GM19395 (cell line): ENCODE measurements at regions not wholly inside any gene's neighbourhood (a gene's known extent, or its start where the extent isn't known, plus 50 kb on each side); places are given as distances from the start of the nearest gene placed in this dataset.

ENCODE experiments used
- ATAC-seq: cut with Tn5 transposase; IDR thresholded peaks from one replicate; pipeline ENCODE4 v1.9.1; 2021; ENCODE audit warnings: mild to moderate bottlenecking, moderate library complexity; ENCODE audit not compliant: unreplicated experiment

DNA sequence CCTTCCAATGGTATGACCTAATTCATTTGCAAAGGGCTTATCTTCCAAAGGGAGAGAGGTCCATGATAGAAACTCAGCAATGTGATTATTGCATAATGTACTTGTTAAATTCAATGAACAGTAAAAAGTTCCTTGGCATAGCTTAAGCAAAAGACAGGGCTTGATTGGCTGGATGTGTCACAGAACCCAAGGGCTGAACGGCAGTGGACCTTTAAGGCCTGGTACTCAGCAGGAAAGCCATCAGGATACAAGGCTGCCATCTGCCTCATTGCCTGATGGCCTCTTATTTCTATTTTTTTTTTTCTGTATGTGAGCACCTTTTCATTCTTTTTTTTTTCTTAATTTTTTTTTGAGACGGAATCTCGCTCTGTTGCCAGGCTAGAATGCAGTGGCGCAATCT is 208.9 kb upstream of the WSCD1 start:
- no peak for ATAC-seq

DNA sequence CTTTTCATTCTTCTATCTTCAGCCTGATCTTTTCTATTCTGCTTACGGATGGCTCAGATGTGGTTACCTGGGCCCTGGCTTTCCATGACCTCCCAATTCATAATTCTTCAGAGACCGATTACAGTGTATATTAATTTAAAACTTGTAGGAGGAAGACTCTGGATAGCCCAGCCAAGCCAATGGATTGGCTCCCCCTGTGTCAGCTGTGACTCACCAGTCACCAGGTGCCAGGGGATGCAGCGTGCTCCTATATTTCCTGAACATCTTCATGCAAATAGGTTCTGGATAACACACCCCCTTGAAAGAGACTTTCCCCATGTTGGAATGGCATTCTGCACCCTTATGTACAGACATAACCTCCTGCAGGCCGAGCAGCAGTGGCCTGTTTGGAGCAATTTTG is 208.3 kb upstream of the WSCD1 start:
- no peak for ATAC-seq

- ATAC-seq, result no peak
Measured at GRCh38 chr17:5862395-5862794, 207.8 kb upstream of the WSCD1 start.

- ATAC-seq, result no peak
Measured at GRCh38 chr17:5864741-5865657, 205.2 kb upstream of the WSCD1 start.

DNA sequence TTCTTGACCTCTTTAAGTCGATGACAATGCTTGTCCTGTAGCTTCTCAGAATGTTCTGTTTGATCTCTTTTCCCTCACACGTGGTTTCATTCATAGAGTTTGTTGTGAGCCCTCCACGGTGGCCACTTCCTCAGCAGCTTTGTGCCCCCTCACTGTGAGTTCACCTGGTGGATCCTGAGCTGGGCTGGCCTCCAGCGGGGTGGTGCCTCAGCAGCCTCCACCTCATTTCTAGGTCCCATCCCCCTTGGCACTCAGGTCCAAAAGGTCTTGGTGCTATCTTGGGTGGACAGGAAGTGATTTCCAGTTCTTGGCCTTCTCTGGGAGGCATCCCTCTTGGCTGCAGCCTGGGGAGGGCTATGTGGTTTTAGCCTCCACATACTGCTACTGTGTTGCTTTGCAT is 203.2 kb upstream of the WSCD1 start:
- ATAC-seq, result no peak

DNA sequence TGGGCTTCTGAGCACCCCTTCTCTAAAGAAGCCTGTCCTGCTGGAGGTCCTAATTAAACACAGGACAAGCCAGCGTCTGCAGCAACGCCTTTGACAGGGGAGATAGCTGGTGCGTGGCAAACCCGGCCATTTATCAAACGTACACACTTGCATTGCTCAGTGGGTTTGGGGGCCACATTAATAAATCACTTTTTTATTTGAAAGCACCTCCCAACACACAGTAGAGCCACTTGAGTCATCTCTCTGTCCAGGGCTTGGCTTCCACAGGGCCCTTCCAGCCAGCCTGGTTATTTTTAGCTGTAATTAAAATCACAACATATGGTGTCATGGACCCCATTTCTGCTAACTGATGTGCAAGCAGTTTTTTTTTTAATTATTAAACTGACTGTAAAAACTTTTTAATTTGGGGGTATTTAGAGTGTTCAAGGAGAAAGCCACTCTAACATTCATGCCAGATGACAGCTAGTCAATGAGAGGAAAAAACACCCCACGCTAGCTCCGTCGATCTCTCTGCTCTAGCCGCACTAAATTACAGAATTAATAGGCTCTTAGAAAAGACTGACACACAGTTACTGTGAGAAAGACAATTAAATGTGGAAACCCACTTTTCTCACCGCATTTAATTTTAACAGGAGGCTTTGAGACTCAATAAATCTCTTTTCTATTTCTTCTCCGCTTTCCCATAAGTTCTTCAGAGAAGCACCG is 201.0 kb upstream of the WSCD1 start:
- no peak for ATAC-seq

DNA sequence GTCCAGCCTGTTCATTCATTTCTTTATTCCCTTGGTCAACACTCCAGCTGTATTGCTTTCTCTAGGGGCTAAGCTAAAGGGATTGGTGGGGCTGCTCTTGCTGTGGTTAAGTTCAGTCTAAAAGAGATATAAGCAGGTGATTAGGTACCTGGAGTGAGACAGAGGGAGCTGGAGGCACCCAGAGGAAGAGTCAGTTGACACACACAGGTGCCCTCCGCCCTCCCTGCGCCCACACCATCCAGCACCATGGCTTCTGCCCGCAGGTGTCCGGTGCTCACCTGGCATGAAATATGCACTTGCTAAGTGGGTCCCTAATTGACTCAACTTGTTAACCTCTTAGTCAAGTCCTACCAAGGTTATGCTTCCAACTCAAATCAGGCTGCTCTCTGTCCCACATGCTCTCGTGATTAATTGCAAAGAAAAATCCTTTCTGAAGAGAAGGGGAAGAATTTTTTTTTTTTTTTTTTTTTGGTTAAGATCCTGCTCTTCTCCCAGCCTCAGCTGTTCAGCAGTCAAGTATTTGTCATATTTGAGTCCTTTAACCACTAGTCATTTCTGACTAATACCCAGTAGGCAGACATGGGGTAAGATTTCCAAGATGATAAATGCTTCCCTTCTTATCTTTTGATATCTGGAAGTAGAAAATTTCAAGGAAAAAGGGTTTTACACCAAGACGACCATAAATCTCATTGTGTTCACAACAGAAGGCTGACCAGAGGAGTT is 199.8 kb upstream of the WSCD1 start:
- ATAC-seq, result no peak

- no peak for ATAC-seq
Measured at GRCh38 chr17:5871666-5872065, 198.5 kb upstream of the WSCD1 start.

- no peak for ATAC-seq
Measured at GRCh38 chr17:5872831-5873230, 197.3 kb upstream of the WSCD1 start.

DNA sequence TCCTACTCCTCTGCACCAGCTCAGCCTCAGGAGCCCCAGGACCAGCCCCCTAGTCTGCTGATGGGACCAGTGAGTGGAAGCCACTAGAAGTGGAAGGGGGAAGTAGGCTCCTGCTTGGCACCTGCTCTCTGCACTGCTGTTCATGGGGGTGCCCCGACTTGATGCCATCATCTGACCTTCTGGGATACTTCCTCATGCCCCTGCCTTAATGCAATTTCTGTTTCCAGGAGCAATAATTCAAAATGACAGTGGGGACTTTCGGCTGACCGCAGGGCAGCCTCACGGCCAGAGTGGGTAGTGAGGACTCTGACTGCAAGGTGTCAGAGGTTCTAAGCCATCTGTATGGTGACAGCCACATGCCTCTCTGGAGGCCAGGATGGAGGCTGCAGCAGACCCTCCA is 196.4 kb upstream of the WSCD1 start:
- no peak for ATAC-seq

DNA sequence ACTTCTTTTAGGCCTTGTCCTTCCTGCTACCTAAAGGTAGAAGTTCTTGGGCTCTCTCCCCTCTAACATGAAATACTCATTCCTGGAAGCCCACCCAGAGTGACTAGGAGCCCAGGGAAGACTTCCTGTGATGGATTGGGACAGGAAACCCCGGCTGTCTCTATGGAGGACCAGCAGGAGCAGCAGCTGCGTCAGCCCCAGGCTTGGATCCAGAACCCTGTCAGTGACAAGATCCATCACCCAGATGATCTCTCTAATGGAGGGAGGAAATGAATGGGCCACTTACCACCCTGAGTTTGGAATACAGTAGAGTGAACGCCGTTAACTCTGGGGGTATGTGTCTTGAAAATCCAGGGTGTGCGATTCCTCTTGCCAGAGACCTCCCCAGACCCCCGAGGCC is 195.7 kb upstream of the WSCD1 start:
- ATAC-seq, result no peak

- ATAC-seq, result no peak
Measured at GRCh38 chr17:5877366-5877765, 192.8 kb upstream of the WSCD1 start.

DNA sequence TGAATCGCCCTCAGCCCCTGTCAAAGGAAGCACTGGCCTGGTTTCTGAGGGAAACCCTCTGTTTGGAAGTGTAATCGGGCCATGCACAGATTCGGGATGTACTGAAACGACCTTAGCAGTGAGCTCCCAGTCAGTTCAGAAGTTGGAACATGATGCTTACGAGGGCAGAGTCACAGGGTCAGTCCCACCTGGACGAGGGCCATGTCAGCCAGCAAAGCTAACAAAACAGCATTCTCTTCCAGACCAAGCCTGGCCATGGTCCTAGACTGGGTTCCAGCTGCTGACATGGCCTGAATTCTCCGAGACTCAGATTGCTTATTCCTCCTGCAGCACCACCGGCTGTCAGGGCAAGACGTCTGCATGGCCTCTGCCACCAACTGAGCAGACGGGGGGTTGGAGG is 192.2 kb upstream of the WSCD1 start:
- ATAC-seq, result no peak

DNA sequence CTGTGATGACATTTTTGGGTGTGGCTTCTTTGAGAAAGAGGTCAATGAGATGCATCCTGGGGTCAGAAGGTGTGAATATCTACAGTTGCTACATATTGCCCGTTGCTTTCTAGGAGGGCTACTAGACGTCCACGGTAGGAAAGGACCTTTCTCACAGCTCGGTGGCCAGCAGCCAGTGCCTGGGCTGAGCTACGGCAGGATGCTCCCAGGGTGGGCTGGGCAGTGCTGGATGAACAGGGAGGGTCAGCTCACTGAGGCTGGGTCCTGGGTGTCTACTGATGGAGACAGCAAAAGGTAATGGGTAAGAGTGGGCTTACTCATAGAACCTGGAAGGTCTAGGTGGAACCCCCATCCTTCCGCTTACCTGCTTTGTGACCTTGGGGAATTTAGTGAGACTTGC is 188.3 kb upstream of the WSCD1 start:
- ATAC-seq, result no peak

DNA sequence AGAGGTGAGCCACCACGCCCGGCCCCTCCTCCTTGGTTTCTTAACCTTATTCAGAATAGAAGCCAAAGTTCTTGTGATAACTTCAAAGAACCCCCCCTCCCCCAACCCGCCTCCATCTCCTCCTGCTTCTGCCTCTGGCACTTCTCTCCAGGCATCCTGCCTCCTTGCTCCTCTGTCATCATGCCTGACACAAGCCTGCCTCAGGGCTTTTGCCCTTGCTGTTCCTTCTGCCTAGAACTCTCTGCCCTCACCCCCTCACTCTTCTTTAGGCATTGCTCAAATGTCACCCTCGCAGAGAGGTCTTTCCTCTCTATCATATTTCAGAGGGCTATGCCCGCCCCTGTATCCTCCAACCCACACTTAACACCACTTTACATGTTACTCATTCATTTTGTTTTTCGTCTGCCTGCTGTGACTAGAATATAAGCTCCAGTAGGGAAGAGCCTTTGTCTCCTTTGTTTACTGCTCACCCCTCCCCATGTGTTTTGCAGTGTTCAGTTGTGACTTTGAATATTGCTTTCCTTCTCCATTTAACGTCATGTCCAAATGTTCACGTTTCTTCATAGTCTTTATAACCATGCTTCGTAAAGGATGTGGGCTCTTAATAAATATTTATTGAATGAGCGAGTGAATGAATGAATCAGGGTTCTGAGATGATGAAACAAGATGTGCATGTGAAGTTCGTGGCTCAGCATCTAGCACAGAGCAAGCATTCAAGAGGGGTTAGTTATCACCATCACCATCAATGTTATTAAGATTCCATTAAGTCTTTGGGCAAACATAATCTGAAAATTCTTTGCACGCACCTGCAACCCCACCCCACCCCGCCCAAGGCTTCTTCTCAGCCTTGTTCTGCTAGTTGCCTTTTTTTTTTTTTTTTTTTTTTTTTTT is 186.2 kb upstream of the WSCD1 start:
- no peak for ATAC-seq

DNA sequence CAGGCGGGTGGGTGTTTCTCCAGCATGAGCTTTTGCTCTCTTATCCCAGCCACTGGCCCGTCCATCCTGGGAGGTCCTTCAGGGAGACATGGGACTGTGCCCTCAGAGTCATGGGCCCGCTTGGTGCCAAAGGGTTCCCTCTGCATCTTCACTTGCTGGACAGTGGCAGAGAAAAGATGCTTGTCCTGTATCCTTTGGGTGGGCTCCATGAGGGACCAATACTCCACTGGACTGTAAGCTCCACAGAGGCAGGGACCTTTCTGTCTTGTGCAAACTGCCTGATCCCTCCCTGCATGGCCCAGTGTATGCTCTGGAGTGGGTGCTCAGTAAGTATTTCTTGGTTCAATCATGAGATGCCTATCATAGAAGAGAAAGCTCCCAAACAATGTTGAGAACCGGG is 184.8 kb upstream of the WSCD1 start:
- no peak for ATAC-seq

GRCh38 chr17:5888811-5889210 is 181.4 kb upstream of the WSCD1 start:
- no peak for ATAC-seq

DNA sequence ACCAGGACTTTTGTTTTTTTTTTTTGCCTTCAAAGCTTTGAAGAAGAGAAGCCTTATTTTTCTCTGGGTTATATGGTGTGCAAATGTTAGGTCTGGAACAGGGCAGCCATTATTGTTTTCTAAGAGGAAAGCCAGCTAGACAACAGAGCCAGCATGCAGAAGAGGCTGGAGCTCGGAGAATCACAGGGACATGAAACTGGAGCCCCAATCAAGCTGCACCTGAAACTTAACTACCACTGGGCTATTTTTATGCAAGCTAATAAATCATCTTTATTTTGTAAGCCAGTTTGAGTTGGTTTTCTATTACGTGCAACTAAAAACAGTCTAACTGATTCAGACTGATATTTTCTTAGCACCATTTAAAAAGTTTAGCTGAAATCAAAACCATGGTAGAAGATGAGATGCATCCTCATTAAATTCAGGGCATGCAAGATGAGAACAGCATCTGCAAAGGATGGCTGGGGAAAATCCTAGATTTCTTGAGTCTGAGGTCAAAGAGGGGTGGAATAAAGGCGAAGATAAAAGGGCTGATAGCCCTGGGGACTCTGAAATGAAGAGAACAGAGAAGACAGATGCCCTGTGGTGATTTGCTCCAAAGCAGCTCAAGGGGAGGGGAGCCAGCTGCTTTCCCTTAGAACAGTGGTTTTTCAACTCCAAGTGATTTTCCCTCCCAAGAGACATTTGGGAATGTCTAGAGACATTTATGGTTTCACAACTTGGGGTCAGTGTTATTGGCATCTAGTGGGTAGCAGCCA is 177.1 kb upstream of the WSCD1 start:
- no peak for ATAC-seq

GRCh38 chr17:5893741-5894140 is 176.4 kb upstream of the WSCD1 start:
- ATAC-seq, result no peak

DNA sequence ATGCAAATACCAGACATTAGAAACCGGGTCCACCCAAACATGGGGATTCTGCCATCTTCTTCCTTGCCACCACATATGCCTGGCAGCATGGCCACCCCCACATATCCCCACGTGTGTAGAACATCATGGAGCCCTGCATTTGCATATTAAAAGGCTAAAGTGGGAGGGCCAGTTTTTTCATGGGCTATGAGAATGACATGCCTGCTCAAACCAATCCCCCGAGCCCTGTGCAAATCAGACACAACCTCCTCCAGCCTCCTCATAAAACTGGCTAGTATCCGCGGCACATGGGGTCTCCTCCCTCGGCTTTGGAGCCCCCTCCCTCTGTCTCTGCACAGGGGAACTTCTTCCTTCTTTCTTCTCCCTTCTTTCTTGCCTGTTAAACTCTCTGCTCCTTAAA is 174.9 kb upstream of the WSCD1 start:
- ATAC-seq, result no peak
